GM20000 (cell line): ENCODE measurements at regions not wholly inside any gene's neighbourhood (a gene's known extent, or its start where the extent isn't known, plus 50 kb on each side); places are given as distances from the start of the nearest gene placed in this dataset.

Experiments used
- DNase-seq: peaks from one replicate; pipeline ENCODE4 v3.0.0; 2012; ENCODE audit warnings: low spot score
- CTCF ChIP-seq: IDR thresholded peaks from 2 replicates; pipeline ENCODE4 v1.5.1; 2012; ENCODE audit warnings: mild to moderate bottlenecking, control low read depth; ENCODE audit errors: extremely low read depth, missing control alignments

GRCh38 chr2:133676392-133677130 is 108.3 kb upstream of the NCKAP5 start:
- no peak for DNase-seq
- TF ChIP-seq CTCF, result no peak

GRCh38 chr2:133680343-133681049 is 112.2 kb upstream of the NCKAP5 start:
- TF ChIP-seq CTCF, result no peak
- no peak for DNase-seq

GRCh38 chr2:133682347-133682746 is 114.1 kb upstream of the NCKAP5 start:
- no peak for TF ChIP-seq CTCF
- DNase-seq, result no peak

- no peak for DNase-seq
- no peak for TF ChIP-seq CTCF
Measured at GRCh38 chr2:133682906-133683305, 114.6 kb upstream of the NCKAP5 start.

GRCh38 chr2:133685636-133686215 is 117.5 kb upstream of the NCKAP5 start:
- DNase-seq, result no peak
- no peak for TF ChIP-seq CTCF

GRCh38 chr2:133690780-133691179 is 122.5 kb upstream of the NCKAP5 start:
- no peak for DNase-seq
- TF ChIP-seq CTCF, result no peak

- no peak for TF ChIP-seq CTCF
- DNase-seq, result no peak
Measured at GRCh38 chr2:133691336-133691735, 123.1 kb upstream of the NCKAP5 start.
